OCI-LY7 (cell line): ENCODE measurements at regions not wholly inside any gene's neighbourhood (a gene's known extent, or its start where the extent isn't known, plus 50 kb on each side); places are given as distances from the start of the nearest gene placed in this dataset.

Experiments used
- BruUV-seq: library from RNA; stranded (reverse); fragments of 400-500 nt; replicated peaks from 2 replicates; lab custom pipeline; 2021; lab: Mats Ljungman, UMichigan
- CTCF ChIA-PET: fragments of 300-600 bp; sonication (Branson Sonifier 250); formaldehyde crosslinking; loops from one replicate; lab custom pipeline; 2022; ENCODE audit warnings: antibody characterized with exemption; ENCODE audit not compliant: unreplicated experiment; lab: Charles Lee
- POLR2A ChIA-PET: fragments of 300-600 bp; sonication (Branson Sonifier 250); formaldehyde crosslinking; loops from one replicate; lab custom pipeline; 2022; ENCODE audit warnings: antibody characterized with exemption; lab: Charles Lee
- DNase-seq: peaks from one replicate; pipeline ENCODE4 v3.0.0-alpha.2; 2015; ENCODE audit warnings: low spot score
- H2AFZ ChIP-seq: fragments of 200-600 bp; sonication (generic), shearing (Covaris generic); 2 replicates; pipeline ENCODE4 v1.6.1; 2014; ENCODE audit warnings: mild to moderate bottlenecking, antibody characterized with exemption, low read length, moderate library complexity
- H3K27ac ChIP-seq: fragments of 200-600 bp; sonication (generic); 2 replicates; pipeline ENCODE4 v1.5.1; 2014; ENCODE audit warnings: mixed run types, low read depth, mild to moderate bottlenecking, moderate library complexity, low read length, inconsistent platforms; ENCODE audit not compliant: poor library complexity, severe bottlenecking
- H3K36me3 ChIP-seq: fragments of 200-600 bp; sonication (generic); 2 replicates; pipeline ENCODE4 v1.6.1; 2014; ENCODE audit warnings: mild to moderate bottlenecking, antibody characterized with exemption, low read length, moderate library complexity, mixed read lengths; ENCODE audit not compliant: insufficient read depth
- H3K4me1 ChIP-seq: fragments of 200-600 bp; sonication (generic); 2 replicates; pipeline ENCODE4 v1.5.1; 2014; ENCODE audit warnings: mild to moderate bottlenecking, low read length; ENCODE audit not compliant: insufficient read depth, poor library complexity, severe bottlenecking
- H3K4me2 ChIP-seq: fragments of 200-600 bp; sonication (generic); 2 replicates; pipeline ENCODE4 v1.6.1; 2014; ENCODE audit warnings: mild to moderate bottlenecking, low read length
- H3K4me3 ChIP-seq: fragments of 200-600 bp; sonication (generic); 2 replicates; pipeline ENCODE4 v1.5.1; 2014; ENCODE audit warnings: mild to moderate bottlenecking, low read depth, low read length; ENCODE audit not compliant: poor library complexity, severe bottlenecking
- H3K79me2 ChIP-seq: fragments of 200-600 bp; sonication (generic); 2 replicates; pipeline ENCODE4 v1.6.1; 2016; ENCODE audit warnings: low read depth, mild to moderate bottlenecking, low read length, moderate library complexity, mixed read lengths; ENCODE audit not compliant: insufficient read depth
- H3K9me2 ChIP-seq: fragments of 200-600 bp; sonication (generic); 2 replicates; pipeline ENCODE4 v1.6.1; 2016; ENCODE audit warnings: mild to moderate bottlenecking, low read length, mixed read lengths; ENCODE audit not compliant: insufficient read depth
- H3K9me3 ChIP-seq: fragments of 200-600 bp; sonication (generic); 2 replicates; pipeline ENCODE4 v1.6.1; 2014; ENCODE audit warnings: mild to moderate bottlenecking, mixed run types, low read length, mixed read lengths
- H4K20me1 ChIP-seq: fragments of 200-600 bp; sonication (generic); 2 replicates; pipeline ENCODE4 v1.6.1; 2014; ENCODE audit warnings: mild to moderate bottlenecking, antibody characterized with exemption, low read length, moderate library complexity, mixed read lengths; ENCODE audit not compliant: insufficient read depth
- CTCF ChIP-seq: fragments of 200-600 bp; sonication (generic); conservative IDR thresholded peaks from 2 replicates; pipeline ENCODE4 v1.5.1; 2014; ENCODE audit warnings: mild to moderate bottlenecking, antibody characterized with exemption, low read length, moderate library complexity, mixed read lengths
- EZH2phosphoT487 ChIP-seq: fragments of 200-600 bp; sonication (generic); IDR thresholded peaks from 2 replicates; pipeline ENCODE4 v1.6.1; 2018; ENCODE audit warnings: low read depth, borderline replicate concordance, mild to moderate bottlenecking, mixed run types, antibody characterized with exemption, low read length, moderate library complexity, mixed read lengths
- intact Hi-C: fragments of 100-400 bp; cut with micrococcal nuclease; formaldehyde crosslinking; loops from one replicate; pipeline ENCODE4 v1.10.0; 2022; ENCODE audit not compliant: unreplicated experiment

GRCh38 chr2:126507425-126507911, 148.5 kb upstream of the GYPC start:
- no peaks in the 10 kb centered on the region for H3K79me2 ChIP-seq
- DNase-seq, result no peak
- no peak overlapping the region for H3K27ac ChIP-seq
- POLR2A ChIA-PET, result interaction anchor here (0.6 kb wide), 1 partner anchor 1905 kb away, joined by 4 read pairs; no protein-coding TSS in a partner anchor
- H4K20me1 ChIP-seq, result no peaks in the 10 kb centered on the region
- no peaks in the 10 kb centered on the region for H3K4me1 ChIP-seq
- no peaks in the 10 kb centered on the region for H3K36me3 ChIP-seq
- TF ChIP-seq CTCF (no peak), EZH2phosphoT487 (no peak)
- H3K4me2 ChIP-seq, result no peak overlapping the region
- BruUV-seq, result no TSS peak
- no peaks in the 10 kb centered on the region for H3K9me2 ChIP-seq
- H3K4me3 ChIP-seq, result no peak overlapping the region
- no peaks in the 10 kb centered on the region for H3K9me3 ChIP-seq
- intact Hi-C loops, result no loop called here
- CTCF ChIA-PET, result no interaction called here
- H2AFZ ChIP-seq, result no peak overlapping the region

GRCh38 chr2:126510356-126510755, 145.6 kb upstream of the GYPC start:
- Histone ChIP-seq H3K79me2 (no peaks in the 10 kb centered on the region), H3K4me2 (no peak overlapping the region), H3K4me1 (no peaks in the 10 kb centered on the region), H2AFZ (no peak overlapping the region), H3K4me3 (no peak overlapping the region), H3K9me2 (no peaks in the 10 kb centered on the region), H3K27ac (no peak overlapping the region), H3K9me3 (no peaks in the 10 kb centered on the region), H3K36me3 (no peaks in the 10 kb centered on the region), H4K20me1 (no peaks in the 10 kb centered on the region)
- no peak for DNase-seq
- ChIA-PET POLR2A (no interaction called here), CTCF (no interaction called here)
- intact Hi-C loops, result no loop called here
- TF ChIP-seq CTCF (no peak), EZH2phosphoT487 (no peak)
- BruUV-seq, result no TSS peak

GRCh38 chr2:126510960-126511359, 145.0 kb upstream of the GYPC start:
- no peaks in the 10 kb centered on the region for H3K36me3 ChIP-seq
- H3K4me3 ChIP-seq, result no peak overlapping the region
- intact Hi-C loops, result no loop called here
- no peaks in the 10 kb centered on the region for H3K4me1 ChIP-seq
- no peaks in the 10 kb centered on the region for H3K9me2 ChIP-seq
- CTCF ChIA-PET, result no interaction called here
- POLR2A ChIA-PET, result no interaction called here
- H3K9me3 ChIP-seq, result no peaks in the 10 kb centered on the region
- no TSS peak for BruUV-seq
- H2AFZ ChIP-seq, result no peak overlapping the region
- H4K20me1 ChIP-seq, result no peaks in the 10 kb centered on the region
- DNase-seq, result no peak
- no peak overlapping the region for H3K27ac ChIP-seq
- no peak overlapping the region for H3K4me2 ChIP-seq
- TF ChIP-seq CTCF (no peak), EZH2phosphoT487 (no peak)
- no peaks in the 10 kb centered on the region for H3K79me2 ChIP-seq
